Activated CD4-positive, alpha-beta memory T cell treated with anti-CD3 and anti-CD28 coated beads for 36 hours (primary cell): ENCODE measurements at regions not wholly inside any gene's neighbourhood (a gene's known extent, or its start where the extent isn't known, plus 50 kb on each side); places are given as distances from the start of the nearest gene placed in this dataset.

Experiments
- CTCF ChIA-PET: fragments of 350-600 bp; sonication (Branson Sonifier 250); formaldehyde crosslinking; loops from one replicate; lab custom pipeline; 2021; ENCODE audit warnings: antibody characterized with exemption, inconsistent platforms; lab: Charles Lee
- POLR2A ChIA-PET: fragments of 350-600 bp; sonication (Branson Sonifier 250); formaldehyde crosslinking; loops from one replicate; lab custom pipeline; 2021; ENCODE audit warnings: antibody characterized with exemption; lab: Charles Lee
- DNase-seq: peaks from one replicate; pipeline ENCODE4 v3.0.0-alpha.2; 2020
- H3K27ac Mint-ChIP-seq: one replicate; pipeline ENCODE4 v1.8.0; 2021; ENCODE audit warnings: mixed read lengths
- H3K27me3 Mint-ChIP-seq: one replicate; pipeline ENCODE4 v1.8.0; 2021; ENCODE audit warnings: mixed read lengths
- H3K36me3 Mint-ChIP-seq: one replicate; pipeline ENCODE4 v1.8.0; 2021; ENCODE audit warnings: mixed read lengths
- H3K4me1 Mint-ChIP-seq: one replicate; pipeline ENCODE4 v1.8.0; 2021; ENCODE audit warnings: low read depth, mixed read lengths
- H3K4me3 Mint-ChIP-seq: one replicate; pipeline ENCODE4 v1.8.0; 2021; ENCODE audit warnings: mild to moderate bottlenecking, mixed read lengths
- H3K9me3 Mint-ChIP-seq: one replicate; pipeline ENCODE4 v1.8.0; 2021; ENCODE audit warnings: mixed read lengths
- intact Hi-C: fragments of 100-400 bp; cut with micrococcal nuclease; formaldehyde crosslinking; loops from one replicate; pipeline ENCODE4 v1.15.1; 2023
- microRNA-seq: library from miRNA; unstranded; fragments of <30 nt; microRNA quantifications from one replicate; pipeline ENCODE4 v1.2.0, GENCODE V29; 2022; ENCODE audit warnings: borderline number of aligned reads, borderline microRNAs expressed, borderline replicate concordance

- POLR2A ChIA-PET, result no interaction called here
- no peak overlapping the region for H3K27ac Mint-ChIP-seq
- H3K4me1 Mint-ChIP-seq, result no peaks in the 10 kb centered on the region
- DNase-seq, result no peak
- CTCF ChIA-PET, result no interaction called here
- H3K27me3 Mint-ChIP-seq, result no peaks in the 10 kb centered on the region
- H3K36me3 Mint-ChIP-seq, result no peaks in the 10 kb centered on the region
- intact Hi-C loops, result no loop called here
- peaks cover 3% of the 10 kb centered on the region for H3K9me3 Mint-ChIP-seq
- no peak overlapping the region for H3K4me3 Mint-ChIP-seq
Observed at GRCh38 chr5:96014395-96014794, 52.7 kb upstream of the ELL2 start.

GRCh38 chr5:96013254-96013653, 51.6 kb upstream of the ELL2 start:
- no peak overlapping the region for H3K4me3 Mint-ChIP-seq
- peaks cover 3% of the 10 kb centered on the region for H3K9me3 Mint-ChIP-seq
- H3K36me3 Mint-ChIP-seq, result no peaks in the 10 kb centered on the region
- no peak overlapping the region for H3K27ac Mint-ChIP-seq
- intact Hi-C loops, result no loop called here
- ChIA-PET CTCF (interaction anchor here (0.6 kb wide), 1 partner anchor 584 kb away, joined by 6 read pairs; no protein-coding TSS in a partner anchor), POLR2A (no interaction called here)
- H3K27me3 Mint-ChIP-seq, result no peaks in the 10 kb centered on the region
- no peak for DNase-seq
- H3K4me1 Mint-ChIP-seq, result no peaks in the 10 kb centered on the region

GRCh38 chr5:96012399-96012798, 50.7 kb upstream of the ELL2 start:
- no peak overlapping the region for H3K27ac Mint-ChIP-seq
- no peak overlapping the region for H3K4me3 Mint-ChIP-seq
- H3K4me1 Mint-ChIP-seq, result no peaks in the 10 kb centered on the region
- no peak for DNase-seq
- ChIA-PET CTCF (no interaction called here), POLR2A (no interaction called here)
- no peaks in the 10 kb centered on the region for H3K27me3 Mint-ChIP-seq
- intact Hi-C loops, result no loop called here
- H3K9me3 Mint-ChIP-seq, result peaks cover 3% of the 10 kb centered on the region
- H3K36me3 Mint-ChIP-seq, result no peaks in the 10 kb centered on the region

Small RNAs in the stretch of these regions (microRNA-seq; reads per million reads assigned to microRNA genes)
- gene MIR583, result 2.0 reads per million
